GM21360 (cell line): ENCODE measurements at regions not wholly inside any gene's neighbourhood (a gene's known extent, or its start where the extent isn't known, plus 50 kb on each side); places are given as distances from the start of the nearest gene placed in this dataset.
"Not testable (repeated sequence)": the region's sequence is repeated elsewhere in the genome, so short reads cannot be mapped to it uniquely, and the experiment has no call there.

ENCODE experiments used
- ATAC-seq: cut with Tn5 transposase; IDR thresholded peaks from one replicate; pipeline ENCODE4 v1.9.1; 2021; ENCODE audit warnings: mild to moderate bottlenecking, moderate library complexity; ENCODE audit not compliant: unreplicated experiment

DNA sequence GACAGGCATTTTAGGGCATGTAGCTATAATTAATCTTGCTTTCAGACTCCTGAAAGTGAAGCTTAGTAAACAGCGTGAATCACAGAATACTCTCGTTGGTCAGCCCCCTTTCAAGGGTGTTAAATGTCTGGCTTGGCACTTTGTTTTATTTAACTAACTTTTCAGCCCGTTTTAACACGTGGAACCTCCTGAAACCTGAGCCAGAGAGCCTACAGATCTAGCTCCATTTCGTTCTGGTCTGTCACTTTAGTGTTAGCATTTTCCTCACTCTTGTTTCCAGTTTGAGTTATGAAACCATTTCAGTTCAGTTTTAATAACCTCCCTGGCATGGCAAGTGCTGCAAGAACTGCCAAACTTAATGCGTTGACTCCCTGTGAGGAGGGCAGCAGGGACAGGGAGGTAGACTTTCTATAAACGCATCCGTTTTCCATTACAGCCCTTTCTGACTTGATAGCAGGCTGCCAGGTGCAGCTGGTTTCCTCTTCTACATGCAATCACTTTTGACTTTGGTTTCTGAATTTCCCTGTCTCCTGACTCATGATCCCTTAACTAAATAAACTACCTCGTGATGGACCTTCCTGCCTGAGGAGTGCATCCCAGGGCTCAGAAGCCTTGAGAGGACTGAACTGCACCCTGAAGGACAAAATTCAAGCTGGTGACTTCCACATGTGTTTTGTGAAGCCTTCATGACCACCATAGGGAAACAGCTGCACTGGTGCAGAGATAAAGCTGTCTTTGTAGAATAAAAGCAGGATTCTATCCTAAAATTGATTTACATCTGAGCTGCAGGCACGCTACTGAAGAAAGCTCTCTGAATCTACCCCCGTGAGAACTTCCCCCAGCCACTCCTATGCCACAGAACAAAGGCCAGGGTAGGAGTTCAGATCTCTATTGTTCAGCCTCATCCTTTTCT is 192.6 kb downstream of the DLEU7 start:
- no peak for ATAC-seq

DNA sequence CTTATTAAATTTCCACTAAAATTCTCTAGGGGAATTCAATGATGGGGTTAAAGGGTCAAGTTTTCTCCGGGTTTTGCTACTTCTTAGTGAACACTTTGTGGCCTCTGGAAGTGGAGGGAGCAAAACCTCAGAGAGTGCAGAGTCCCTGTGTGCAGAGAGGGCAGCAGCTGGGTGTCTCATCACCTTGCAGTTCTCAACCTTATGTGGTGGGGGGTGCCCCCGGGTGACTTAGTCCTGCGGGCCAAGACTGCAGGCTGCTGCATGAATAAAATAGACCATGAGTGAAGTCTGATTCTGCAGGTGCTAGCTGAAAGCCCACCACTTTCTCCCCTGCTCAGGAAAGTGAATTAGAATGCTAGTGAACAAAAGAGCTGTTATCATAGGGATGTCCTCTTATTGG is 191.6 kb downstream of the DLEU7 start:
- ATAC-seq: no peak

GRCh38 chr13:50654331-50654730 is 189.2 kb downstream of the DLEU7 start:
- no peak for ATAC-seq

GRCh38 chr13:50661881-50662280 is 181.6 kb downstream of the DLEU7 start:
- ATAC-seq: not testable (repeated sequence)

DNA sequence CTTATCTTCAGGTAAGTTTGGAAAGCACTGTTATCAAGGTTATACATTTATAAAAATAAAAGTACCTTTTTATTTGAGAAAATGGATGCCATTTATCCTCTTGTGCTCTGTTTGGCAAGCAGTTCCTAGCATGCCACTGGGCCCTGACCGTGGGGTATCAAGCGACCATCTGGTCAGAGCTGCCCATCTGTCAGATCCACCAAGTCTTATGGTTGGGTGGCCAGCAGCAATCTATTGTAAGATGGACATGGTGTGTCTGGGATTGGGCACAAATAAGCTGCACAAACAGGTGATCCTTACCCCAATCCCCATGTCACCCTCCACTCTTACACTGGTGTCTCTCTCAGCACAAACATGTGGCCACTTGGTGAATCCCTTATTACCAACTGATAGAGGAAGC is 178.5 kb downstream of the DLEU7 start:
- no peak for ATAC-seq

DNA sequence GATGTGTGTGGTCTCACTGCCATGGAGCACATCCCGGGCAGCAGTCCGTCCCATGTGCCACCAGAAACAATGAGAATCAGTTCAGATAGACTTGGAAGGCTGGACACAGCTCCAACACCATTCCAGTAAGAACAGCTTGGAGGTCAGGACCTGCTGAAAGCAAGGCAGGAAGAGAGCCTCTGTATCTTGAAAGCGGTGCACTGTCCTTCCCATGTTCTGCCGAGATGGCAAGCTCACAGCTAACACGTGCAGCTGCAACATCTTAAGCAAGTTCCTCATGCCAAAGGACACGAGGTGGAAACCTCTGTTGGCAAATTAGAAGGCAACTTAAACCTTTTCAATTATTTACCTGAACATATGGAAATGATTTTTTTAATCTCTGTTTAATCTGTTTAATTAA is 175.4 kb downstream of the DLEU7 start:
- ATAC-seq: no peak

DNA sequence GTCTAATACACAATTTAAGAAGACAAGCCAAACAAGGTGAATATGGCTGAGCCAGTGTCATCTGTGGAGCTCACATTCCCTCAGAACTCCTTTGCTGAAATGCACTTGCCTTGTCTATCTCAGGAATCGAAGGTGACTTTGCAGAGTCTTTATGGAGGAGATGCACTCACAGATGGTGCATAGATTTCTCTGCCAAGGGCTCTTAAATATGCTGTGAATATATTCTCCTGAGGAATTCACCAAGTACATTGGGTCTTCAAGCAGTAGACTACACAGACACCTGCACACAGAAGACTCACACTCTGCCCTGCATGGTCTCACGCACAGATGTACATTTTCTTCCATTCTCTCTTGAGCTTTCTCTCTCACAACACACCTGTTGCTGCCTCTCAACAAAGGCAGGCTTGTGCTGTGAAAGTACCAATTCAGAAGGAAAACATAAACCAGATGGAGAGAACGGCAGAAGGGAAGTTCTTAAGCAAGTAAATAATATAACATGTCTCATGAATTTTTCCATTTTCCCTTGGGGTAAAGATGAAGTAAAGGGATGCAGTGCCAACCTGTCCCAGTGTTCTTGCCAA is 174.7 kb downstream of the DLEU7 start:
- no peak for ATAC-seq

DNA sequence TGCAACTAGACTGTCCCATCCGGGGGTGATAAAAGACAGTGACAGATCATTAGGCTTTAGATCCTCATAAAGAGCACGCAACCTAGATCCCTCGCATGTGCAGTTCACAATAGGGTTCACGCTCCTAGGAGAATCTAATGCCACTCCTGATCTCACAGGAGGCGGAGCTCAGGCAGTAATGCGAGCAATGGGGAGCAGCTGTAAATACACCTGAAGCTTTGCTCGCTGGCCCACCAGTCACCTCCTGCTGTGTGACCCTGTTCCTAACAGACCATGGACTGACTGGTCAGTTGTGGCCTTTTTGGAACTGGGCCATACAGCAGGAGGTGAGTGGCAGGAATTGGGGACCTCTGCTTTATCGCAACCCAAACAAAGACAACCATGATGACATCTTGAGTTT is 173.2 kb downstream of the DLEU7 start:
- ATAC-seq: no peak

- ATAC-seq: no peak
Measured at GRCh38 chr13:50670847-50671496, 172.5 kb downstream of the DLEU7 start.

- no peak for ATAC-seq
Measured at GRCh38 chr13:50671497-50671850, 172.0 kb downstream of the DLEU7 start.

- no peak for ATAC-seq
Measured at GRCh38 chr13:50672025-50672424, 171.5 kb downstream of the DLEU7 start.

- no peak for ATAC-seq
Measured at GRCh38 chr13:50675651-50676050, 167.8 kb downstream of the DLEU7 start.

GRCh38 chr13:50676602-50677001 is 166.9 kb downstream of the DLEU7 start:
- no peak for ATAC-seq

GRCh38 chr13:50677258-50677657 is 166.2 kb downstream of the DLEU7 start:
- no peak for ATAC-seq

DNA sequence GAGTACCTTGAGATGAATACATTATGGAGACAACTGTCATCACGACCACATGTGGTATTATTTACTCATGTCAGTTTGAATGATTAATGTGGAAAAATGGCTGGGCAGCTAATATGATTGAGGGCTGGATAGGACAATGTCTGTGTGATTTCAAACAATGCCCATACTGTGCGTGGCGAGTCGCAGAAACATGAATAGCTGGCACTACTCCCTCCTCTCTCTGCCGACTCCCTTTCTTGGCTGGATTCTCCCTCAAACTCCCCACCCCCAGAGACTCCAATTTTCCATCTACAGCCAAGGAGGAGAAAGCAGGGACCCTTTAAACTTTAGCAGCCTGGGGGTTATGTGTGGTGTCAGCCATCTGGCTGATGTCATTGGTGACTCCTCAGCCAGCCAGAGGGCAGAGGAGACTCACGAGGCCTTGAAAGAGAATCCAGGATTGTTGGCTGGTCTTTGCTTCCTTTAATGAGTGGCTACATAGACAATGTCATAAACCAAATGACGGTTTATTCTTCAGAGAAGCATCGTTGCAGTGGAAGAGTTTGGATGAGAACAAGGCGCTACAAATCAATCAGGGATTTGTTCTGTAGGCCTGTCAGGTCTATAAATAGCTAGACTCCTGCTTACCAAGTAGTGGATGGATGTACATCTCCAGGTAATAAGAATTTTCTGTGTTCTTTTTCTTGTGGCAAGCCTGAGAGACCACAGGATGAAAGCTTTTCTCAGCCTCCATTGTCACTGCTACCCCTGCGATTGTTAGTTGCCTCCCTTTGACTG is 165.6 kb downstream of the DLEU7 start:
- no peak for ATAC-seq

GRCh38 chr13:50678464-50679162 is 164.9 kb downstream of the DLEU7 start:
- no peak for ATAC-seq

- ATAC-seq: no peak
Measured at GRCh38 chr13:50679321-50679720, 164.2 kb downstream of the DLEU7 start.

DNA sequence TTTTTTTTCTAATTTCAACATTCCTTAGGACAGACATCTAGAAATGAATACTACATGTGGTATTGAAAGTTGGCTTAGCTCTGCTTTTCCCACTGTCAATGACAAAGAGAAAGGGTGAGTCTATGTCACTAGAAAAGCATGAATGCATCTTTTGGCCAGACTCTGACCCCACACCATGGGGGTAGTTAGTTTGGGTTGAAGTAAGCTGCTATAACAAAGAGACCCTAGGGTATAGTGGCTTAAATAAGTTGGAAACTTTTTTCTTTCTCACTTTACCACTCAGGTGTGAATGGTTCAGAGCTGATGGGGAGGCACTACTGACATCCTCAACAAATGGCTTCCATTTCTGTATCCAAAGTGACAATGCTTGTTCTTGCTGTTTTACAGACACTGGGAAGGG is 161.5 kb downstream of the DLEU7 start:
- ATAC-seq: no peak

DNA sequence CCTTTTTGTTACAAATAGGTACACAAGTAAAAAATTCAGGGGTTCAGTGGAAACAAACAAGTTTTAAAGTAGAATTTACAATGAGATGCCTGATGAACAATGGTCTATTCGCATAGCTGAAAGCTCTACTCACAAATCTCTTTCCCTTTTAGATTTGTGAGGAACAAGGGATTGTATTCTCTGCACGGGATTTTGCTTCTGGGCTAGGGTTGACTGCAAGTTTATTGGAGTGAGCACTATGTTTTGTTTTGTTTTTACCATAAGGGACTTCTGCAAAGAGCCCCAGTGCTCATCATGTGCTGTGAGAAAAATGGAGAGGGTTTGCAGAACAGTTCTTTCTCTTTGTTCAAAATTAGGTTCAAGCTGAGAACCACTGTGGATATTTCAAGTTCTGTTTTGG is 160.5 kb downstream of the DLEU7 start:
- no peak for ATAC-seq

DNA sequence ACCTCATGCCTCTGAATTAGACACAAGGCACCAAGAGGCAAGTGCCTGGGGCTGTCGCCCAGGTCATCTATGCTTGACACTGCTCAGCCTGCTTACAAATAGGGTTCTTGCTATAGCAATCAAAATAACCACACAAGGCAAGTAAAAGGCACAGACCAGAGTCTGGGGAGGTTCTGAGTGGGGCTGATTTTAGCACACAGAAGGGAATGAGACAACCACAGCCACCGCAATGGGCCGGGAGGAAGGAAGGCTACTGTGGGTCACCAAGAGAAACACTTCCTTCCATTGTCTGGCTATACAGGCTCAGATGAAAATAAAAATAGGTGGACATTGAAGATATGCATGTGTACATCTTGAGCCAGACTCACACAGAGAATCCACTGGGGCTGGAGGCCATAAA is 159.1 kb downstream of the DLEU7 start:
- no peak for ATAC-seq

GRCh38 chr13:50685491-50685890 is 158.0 kb downstream of the DLEU7 start:
- ATAC-seq: no peak
